HG03457 (cell line): ENCODE measurements at regions not wholly inside any gene's neighbourhood (a gene's known extent, or its start where the extent isn't known, plus 50 kb on each side); places are given as distances from the start of the nearest gene placed in this dataset.
"Not testable (repeated sequence)": the region's sequence is repeated elsewhere in the genome, so short reads cannot be mapped to it uniquely, and the experiment has no call there.

Experiments used
- ATAC-seq: cut with Tn5 transposase; IDR thresholded peaks from one replicate; pipeline ENCODE4 v1.9.1; 2021; ENCODE audit warnings: moderate number of reproducible peaks; ENCODE audit not compliant: unreplicated experiment

- not testable (repeated sequence) for ATAC-seq
Measured at GRCh38 chr16:29115802-29116141, 130.9 kb downstream of the LAT start.

GRCh38 chr16:29114989-29115801, 130.3 kb downstream of the LAT start:
- not testable (repeated sequence) for ATAC-seq

- ATAC-seq, result no peak
Measured at GRCh38 chr16:29114574-29114973, 129.7 kb downstream of the LAT start.

DNA sequence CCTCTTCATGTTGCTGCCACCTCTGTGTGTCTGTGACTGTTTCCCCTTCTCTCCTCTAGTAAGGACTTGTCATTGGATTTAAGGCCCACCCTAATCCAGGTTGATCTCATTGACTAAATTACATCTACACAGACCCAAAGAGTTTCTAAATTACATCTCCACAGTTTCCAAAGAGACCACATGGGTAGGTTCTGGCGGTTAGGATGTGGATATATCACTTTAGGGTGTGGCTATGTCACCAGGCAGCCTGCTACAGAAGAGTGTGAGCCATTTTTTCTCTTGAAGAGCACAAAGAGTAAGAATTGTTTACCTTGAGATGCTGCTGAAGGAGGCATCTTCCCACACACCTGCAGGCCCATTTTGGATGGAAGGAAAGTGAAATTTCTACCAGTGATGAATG, 128.6 kb downstream of the LAT start:
- not testable (repeated sequence) for ATAC-seq

GRCh38 chr16:29112755-29113347, 128.0 kb downstream of the LAT start:
- ATAC-seq, result no peak

DNA sequence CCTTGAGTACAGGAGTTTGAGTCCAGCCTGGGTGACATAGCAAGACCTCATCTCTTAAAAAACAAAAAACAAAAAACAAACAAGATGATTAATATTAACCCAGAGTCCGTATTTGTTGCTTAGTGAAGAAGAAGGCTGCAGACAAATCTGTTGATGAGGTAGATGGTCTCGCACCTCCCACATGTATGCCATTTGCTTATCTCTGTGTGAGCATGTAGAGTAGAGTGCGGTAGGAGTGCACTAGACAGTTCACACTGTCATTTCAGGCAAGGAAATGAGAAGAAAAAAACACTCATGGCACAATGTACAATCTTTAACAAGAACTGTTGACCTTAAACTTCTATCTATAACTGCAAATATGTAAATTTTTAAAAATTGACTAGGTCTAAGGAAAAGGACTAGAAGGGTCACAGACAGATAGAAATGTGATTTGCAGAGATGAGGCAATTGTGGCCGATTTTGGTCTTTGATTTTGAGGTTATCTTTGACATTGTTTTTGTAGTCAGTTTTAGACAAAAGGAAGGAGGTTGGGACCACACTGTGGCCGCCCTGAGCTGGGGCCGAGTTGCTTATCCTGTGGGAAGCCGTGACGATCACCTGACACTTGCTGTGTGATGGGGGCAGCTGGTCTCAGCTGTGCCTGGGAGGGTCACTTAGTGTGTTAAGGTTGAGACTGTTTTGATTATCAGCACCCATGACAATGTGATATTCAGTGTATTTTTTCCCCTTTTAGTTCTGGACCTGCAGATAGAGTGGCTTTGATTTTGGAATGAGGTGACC, 127.2 kb downstream of the LAT start:
- ATAC-seq, result not testable (repeated sequence)

DNA sequence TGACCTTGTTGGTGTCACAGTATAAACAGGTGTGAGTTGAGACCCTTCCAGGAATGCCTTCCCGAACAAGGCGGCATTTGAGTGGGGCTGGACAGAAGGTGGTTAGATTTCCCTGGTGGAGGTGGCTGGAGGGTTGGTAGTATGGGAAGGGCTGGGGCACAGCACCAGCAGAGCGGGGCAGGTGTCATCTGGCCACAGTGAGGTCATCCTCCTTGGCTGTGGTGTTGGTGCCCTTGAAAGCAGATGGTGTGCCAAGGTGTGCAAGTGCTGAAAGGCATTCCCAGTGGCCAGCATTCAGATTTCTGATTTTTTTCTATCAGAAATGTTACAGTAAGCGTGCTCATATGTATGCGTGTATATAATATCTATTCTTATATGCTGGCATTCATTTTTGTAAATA, 126.6 kb downstream of the LAT start:
- no peak for ATAC-seq

- ATAC-seq, result not testable (repeated sequence)
Measured at GRCh38 chr16:29108625-29109169, 123.8 kb downstream of the LAT start.

- ATAC-seq, result no peak
Measured at GRCh38 chr16:29107299-29107698, 122.4 kb downstream of the LAT start.

GRCh38 chr16:29106259-29106908, 121.5 kb downstream of the LAT start:
- ATAC-seq, result not testable (repeated sequence)

GRCh38 chr16:29104600-29104999, 119.7 kb downstream of the LAT start:
- ATAC-seq, result not testable (repeated sequence)

- ATAC-seq, result not testable (repeated sequence)
Measured at GRCh38 chr16:29097965-29098364, 113.1 kb downstream of the LAT start.

GRCh38 chr16:29094729-29095624, 110.1 kb downstream of the LAT start:
- not testable (repeated sequence) for ATAC-seq

DNA sequence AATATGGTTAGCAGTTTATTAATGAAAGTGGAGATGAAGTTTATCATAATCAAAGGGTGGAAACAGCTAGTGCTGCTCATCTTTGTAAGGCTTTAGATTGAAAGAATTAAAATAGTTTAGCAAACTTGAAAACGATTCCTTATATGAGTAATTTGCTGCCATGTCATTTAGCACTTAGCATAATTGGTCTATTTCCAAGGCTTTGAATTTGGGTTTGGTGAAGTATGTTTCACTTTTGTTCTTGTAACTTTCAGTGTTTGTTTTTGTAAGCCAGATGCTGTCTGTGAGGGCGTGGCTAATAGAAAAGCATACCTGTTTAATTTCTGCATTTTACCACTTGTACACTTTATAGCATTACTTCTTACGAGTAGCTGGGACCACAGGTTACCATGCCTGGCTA, 109.5 kb downstream of the LAT start:
- ATAC-seq, result not testable (repeated sequence)

- ATAC-seq, result not testable (repeated sequence)
Measured at GRCh38 chr16:29089679-29090078, 104.8 kb downstream of the LAT start.

- ATAC-seq, result not testable (repeated sequence)
Measured at GRCh38 chr16:29087673-29088072, 102.8 kb downstream of the LAT start.

GRCh38 chr16:29081829-29082639, 97.2 kb downstream of the LAT start:
- ATAC-seq, result not testable (repeated sequence)

DNA sequence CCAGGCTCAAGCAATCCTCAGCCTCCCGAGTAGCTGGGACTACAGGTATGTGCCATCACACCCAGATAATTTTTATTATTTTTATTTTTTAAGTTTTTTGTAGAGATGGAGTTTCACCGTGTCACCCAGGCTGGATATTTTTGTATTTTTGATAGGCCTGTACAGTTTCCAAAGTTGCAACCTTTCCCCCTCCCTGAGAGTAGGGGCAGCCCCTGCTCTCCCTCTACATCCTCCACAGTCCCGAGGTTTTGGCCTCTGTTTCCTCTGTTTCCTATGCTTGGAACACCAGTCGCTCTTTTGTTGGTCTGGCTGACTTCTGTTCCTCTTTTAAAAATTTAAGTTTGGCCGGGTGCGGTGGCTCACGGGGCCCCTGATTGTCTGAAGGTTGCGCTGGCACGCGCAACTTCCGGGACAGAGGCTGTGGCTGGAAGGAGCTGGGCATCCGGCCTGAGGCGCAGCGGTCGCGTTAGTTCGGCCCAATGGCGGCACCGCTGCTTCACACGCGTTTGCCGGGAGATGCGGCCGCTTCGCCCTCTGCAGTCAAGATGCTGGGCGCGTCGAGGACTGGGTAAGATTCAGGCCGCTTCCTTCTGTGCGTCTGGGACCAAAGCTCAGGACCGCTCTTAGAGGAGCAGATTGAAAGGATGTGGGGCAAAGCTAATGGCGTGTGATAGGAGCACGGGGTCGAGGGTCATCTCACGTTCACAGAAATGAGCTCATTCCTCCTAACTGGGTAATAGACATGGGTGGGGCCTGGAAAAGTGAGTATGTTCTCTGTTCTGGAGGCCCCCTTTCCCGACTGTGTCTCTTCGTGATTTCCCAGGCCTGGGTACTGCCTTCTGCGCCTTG, 89.9 kb downstream of the LAT start:
- ATAC-seq, result not testable (repeated sequence)
